SK-N-SH (cell line): ENCODE measurements at regions not wholly inside any gene's neighbourhood (a gene's known extent, or its start where the extent isn't known, plus 50 kb on each side); places are given as distances from the start of the nearest gene placed in this dataset.

ENCODE experiments used
- CTCF ChIA-PET: fragments of 300-600, 350-600 bp; formaldehyde crosslinking; extraction: SDS; loops from one replicate; lab custom pipeline; 2021; lab: Yijun Ruan, JAX
- POLR2A ChIA-PET: fragments of 350-600 bp; sonication (Branson Sonifier 250); formaldehyde crosslinking; extraction: SDS; loops from one replicate; lab custom pipeline; 2020; ENCODE audit warnings: antibody characterized with exemption, inconsistent platforms; lab: Yijun Ruan, JAX
- DNase-seq: peaks from one replicate; pipeline ENCODE4 v3.0.0; 2012
- H2AFZ ChIP-seq: fragments of 200-600 bp; sonication (generic); 2 replicates; pipeline ENCODE4 v1.8.1; 2016; ENCODE audit warnings: antibody characterized with exemption, mild to moderate bottlenecking, low read depth
- H3F3A ChIP-seq: fragments of 200-600 bp; sonication (generic); replicated peaks from 2 replicates; pipeline ENCODE3; 2016; ENCODE audit warnings: antibody characterized with exemption, mild to moderate bottlenecking; ENCODE audit not compliant: insufficient read depth
- H3K27ac ChIP-seq, 2 experiments: fragments of 200-500 bp in 1 of 2; fragments of 200-600 bp in 1 of 2; sonication (Bioruptor generic) in 1 of 2; sonication (generic), shearing (Covaris generic) in 1 of 2; 2 replicates each; pipeline versions ENCODE4 v1.5.1 to v1.6.1; 2014 to 2016; ENCODE audit warnings: low read depth in 2 of 2, inconsistent platforms in 1 of 2, low read length in 1 of 2, mild to moderate bottlenecking in 1 of 2, mixed read lengths in 1 of 2
- H3K27me3 ChIP-seq: fragments of 200-600 bp; sonication (generic), shearing (Covaris generic); 2 replicates; pipeline ENCODE4 v1.6.1; 2016; ENCODE audit warnings: mixed run types; ENCODE audit not compliant: insufficient read depth
- H3K36me3 ChIP-seq, 2 experiments: fragments of 200-500 bp in 1 of 2; fragments of 200-600 bp in 1 of 2; sonication (Bioruptor generic) in 1 of 2; sonication (generic) in 1 of 2; replicated peaks in 1 of 2; 2 replicates each; pipeline versions ENCODE3 to v1.5.1; 2014 to 2016; ENCODE audit warnings: low read length in 1 of 2, mild to moderate bottlenecking in 1 of 2; ENCODE audit not compliant: insufficient read depth in 2 of 2, control insufficient read depth in 1 of 2
- H3K4me1 ChIP-seq, 2 experiments: fragments of 200-500 bp in 1 of 2; fragments of 200-600 bp in 1 of 2; sonication (Bioruptor generic) in 1 of 2; sonication (generic), shearing (Covaris generic) in 1 of 2; 2 replicates each; pipeline versions ENCODE4 v1.5.1 to v1.6.1; 2014 to 2016; ENCODE audit warnings: low read depth in 1 of 2, low read length in 1 of 2, mixed run types in 1 of 2; ENCODE audit not compliant: insufficient read depth in 2 of 2, control insufficient read depth in 1 of 2
- H3K4me2 ChIP-seq: fragments of 200-600 bp; sonication (generic), shearing (Covaris generic); 2 replicates; pipeline ENCODE4 v1.6.1; 2017; ENCODE audit warnings: mixed run types
- H3K4me3 ChIP-seq, 2 experiments: fragments of 200-500 bp in 1 of 2; fragments of 200-600 bp in 1 of 2; sonication (Bioruptor generic) in 1 of 2; sonication (generic), shearing (Covaris generic) in 1 of 2; 2 replicates each; pipeline versions ENCODE4 v1.5.1 to v1.8.1; 2014 to 2016; ENCODE audit warnings: low read depth in 2 of 2, inconsistent platforms in 1 of 2, low read length in 1 of 2, mild to moderate bottlenecking in 1 of 2, mixed read lengths in 1 of 2, moderate library complexity in 1 of 2
- H3K79me2 ChIP-seq: fragments of 200-600 bp; sonication (generic); 2 replicates; pipeline ENCODE4 v1.8.1; 2017; ENCODE audit warnings: mild to moderate bottlenecking; ENCODE audit not compliant: insufficient read depth
- H3K9ac ChIP-seq: fragments of 200-600 bp; sonication (generic); 2 replicates; pipeline ENCODE4 v1.6.1; 2017; ENCODE audit warnings: mixed run types
- H3K9me2 ChIP-seq: fragments of 200-600 bp; sonication (generic); 2 replicates; pipeline ENCODE4 v1.6.1; 2017; ENCODE audit warnings: mixed run types
- H3K9me3 ChIP-seq: fragments of 200-600 bp; sonication (generic); 2 replicates; pipeline ENCODE4 v1.6.1; 2017; ENCODE audit warnings: mixed run types, mild to moderate bottlenecking, moderate library complexity
- H4K20me1 ChIP-seq: fragments of 200-600 bp; sonication (generic); 2 replicates; pipeline ENCODE4 v1.6.1; 2017; ENCODE audit warnings: mild to moderate bottlenecking, mixed run types; ENCODE audit not compliant: insufficient read depth
- CHD2 ChIP-seq: fragments of 150-350 bp; IDR thresholded peaks from 2 replicates; pipeline ENCODE4 v1.6.1; 2018; ENCODE audit warnings: low read length; ENCODE audit not compliant: partially characterized antibody
- CTCF ChIP-seq: fragments of 200-600 bp; sonication (generic); IDR thresholded peaks from 2 replicates; pipeline ENCODE4 v1.6.1; 2017; ENCODE audit warnings: antibody characterized with exemption, mild to moderate bottlenecking, moderate library complexity
- ELF1 ChIP-seq: IDR thresholded peaks from 2 replicates; pipeline ENCODE4 v1.4.0; 2012
- EZH2phosphoT487 ChIP-seq: fragments of 200-600 bp; sonication (generic); IDR thresholded peaks from 2 replicates; pipeline ENCODE4 v1.6.1; 2017; ENCODE audit warnings: low read depth, mixed run types, mild to moderate bottlenecking, antibody characterized with exemption, moderate library complexity, borderline replicate concordance
- FOSL2 ChIP-seq: IDR thresholded peaks from 2 replicates; pipeline ENCODE4 v1.4.0; 2012; ENCODE audit warnings: low read depth, mild to moderate bottlenecking, moderate library complexity, borderline replicate concordance
- FOXM1 ChIP-seq: IDR thresholded peaks from 2 replicates; pipeline ENCODE4 v1.4.0; 2012; ENCODE audit warnings: low read depth, mild to moderate bottlenecking
- GATA2 ChIP-seq: sonication (generic); formaldehyde crosslinking; IDR thresholded peaks from 2 replicates; pipeline ENCODE4 v1.5.0; 2020; ENCODE audit warnings: mild to moderate bottlenecking, missing genetic modification reagents
- IRF3 ChIP-seq: fragments of 150-350 bp; IDR thresholded peaks from 2 replicates; pipeline ENCODE4 v1.6.1; 2016; ENCODE audit warnings: mild to moderate bottlenecking, low read depth, low read length
- JUND ChIP-seq: IDR thresholded peaks from 2 replicates; pipeline ENCODE4 v1.4.0; 2012
- MEF2A ChIP-seq: IDR thresholded peaks from 2 replicates; pipeline ENCODE4 v1.4.0; 2012; ENCODE audit warnings: low read depth, borderline replicate concordance
- NRF1 ChIP-seq: IDR thresholded peaks from 2 replicates; pipeline ENCODE4 v1.6.1; 2012; ENCODE audit warnings: low read depth, mild to moderate bottlenecking, low read length
- POLR2AphosphoS5 ChIP-seq: IDR thresholded peaks from 2 replicates; pipeline ENCODE4 v1.6.1; 2012; ENCODE audit warnings: low read depth, low read length
- RAD21 ChIP-seq: IDR thresholded peaks from 2 replicates; pipeline ENCODE4 v1.6.1; 2012; ENCODE audit warnings: mild to moderate bottlenecking, low read length
- RCOR1 ChIP-seq: fragments of 150-350 bp; IDR thresholded peaks from 2 replicates; pipeline ENCODE4 v1.6.1; 2017; ENCODE audit warnings: antibody characterized with exemption, low read length
- REST ChIP-seq: IDR thresholded peaks from 2 replicates; pipeline ENCODE4 v1.6.1; 2012; ENCODE audit warnings: mild to moderate bottlenecking, low read depth, low read length, moderate library complexity
- RXRA ChIP-seq: IDR thresholded peaks from 2 replicates; pipeline ENCODE4 v1.4.0; 2012; ENCODE audit warnings: low read depth, mild to moderate bottlenecking, borderline replicate concordance
- USF1 ChIP-seq: IDR thresholded peaks from 2 replicates; pipeline ENCODE4 v1.4.0; 2012; ENCODE audit warnings: low read depth, borderline replicate concordance
- USF2 ChIP-seq: fragments of 150-350 bp; IDR thresholded peaks from 2 replicates; pipeline ENCODE4 v1.6.1; 2017; ENCODE audit warnings: antibody characterized with exemption, low read length, low read depth, borderline replicate concordance
- YY1 ChIP-seq: IDR thresholded peaks from 2 replicates; pipeline ENCODE4 v1.4.0; 2012; ENCODE audit warnings: low read depth, mild to moderate bottlenecking
- ZBTB33 ChIP-seq: IDR thresholded peaks from 2 replicates; pipeline ENCODE4 v1.4.0; 2012; ENCODE audit warnings: low read depth, borderline replicate concordance
- WGBS: methylation state at CpG from one replicate; pipeline ENCODE4 v1.1.6; 2017; ENCODE audit warnings: low lambda C conversion rate; 5-methylcytosine and 5-hydroxymethylcytosine counted together

- TF ChIP-seq CTCF: no peak
- no peak for TF ChIP-seq USF1
Observed at GRCh38 chr16:72566174-72566573, 394.2 kb upstream of the PMFBP1 start (continued).

GRCh38 chr16:72565106-72565505 lies 393.2 kb upstream of the PMFBP1 start:
- TF ChIP-seq USF2: no peak
- no peak for TF ChIP-seq IRF3
- no peak for TF ChIP-seq NRF1
- no peak for TF ChIP-seq RXRA
- no peak for TF ChIP-seq EZH2phosphoT487
- no peak for TF ChIP-seq MEF2A
- TF ChIP-seq RCOR1: no peak
- no peak for TF ChIP-seq FOXM1
- no peak for TF ChIP-seq ELF1
- no peak for TF ChIP-seq YY1
- TF ChIP-seq POLR2AphosphoS5: no peak
- no peak for TF ChIP-seq REST
- TF ChIP-seq FOSL2: no peak
- TF ChIP-seq RAD21: no peak
- TF ChIP-seq JUND: no peak
- TF ChIP-seq ZBTB33: no peak
- TF ChIP-seq CHD2: no peak
- no peak for TF ChIP-seq GATA2 (CRISPR knock-in tag)
- no peak overlapping the region for H3K4me2 ChIP-seq
- H4K20me1 ChIP-seq: no peaks in the 10 kb centered on the region
- WGBS: 97% methylated on average over 4 of the region's 4 CpGs
- no peaks in the 10 kb centered on the region for H3K27me3 ChIP-seq
- no peak overlapping the region for H3K4me3 ChIP-seq
- H2AFZ ChIP-seq: no peak overlapping the region
- no peak overlapping the region for H3K27ac ChIP-seq
- no peak for DNase-seq
- no peaks in the 10 kb centered on the region for H3K4me1 ChIP-seq
- H3K9me2 ChIP-seq: no peaks in the 10 kb centered on the region
- H3K9me3 ChIP-seq: no peaks in the 10 kb centered on the region
- CTCF ChIA-PET: no interaction called here
- no peaks in the 10 kb centered on the region for H3F3A ChIP-seq
- no peaks in the 10 kb centered on the region for H3K36me3 ChIP-seq
- POLR2A ChIA-PET: no interaction called here
- no peak overlapping the region for H3K9ac ChIP-seq
- no peaks in the 10 kb centered on the region for H3K79me2 ChIP-seq
